MG63 (cell line): ENCODE measurements at regions not wholly inside any gene's neighbourhood (a gene's known extent, or its start where the extent isn't known, plus 50 kb on each side); places are given as distances from the start of the nearest gene placed in this dataset.

Source experiments
- DNase-seq: peaks from one replicate; pipeline ENCODE4 v3.0.0-alpha.2; 2020
- H3K27me3 ChIP-seq: fragments of 250-450 bp; sonication (Bioruptor Pico); 2 replicates; pipeline ENCODE4 v1.5.1; 2020; ENCODE audit warnings: mild to moderate bottlenecking, moderate library complexity
- H3K36me3 ChIP-seq: fragments of 250-450 bp; sonication (Bioruptor Pico); 2 replicates; pipeline ENCODE4 v1.5.1; 2020; ENCODE audit warnings: mild to moderate bottlenecking, moderate library complexity
- H3K4me3 ChIP-seq: fragments of 250-450 bp; sonication (Bioruptor Pico); 2 replicates; pipeline ENCODE4 v1.5.1; 2020; ENCODE audit warnings: mild to moderate bottlenecking, moderate library complexity
- H3K9me3 ChIP-seq: fragments of 250-450 bp; sonication (Bioruptor Pico); 2 replicates; pipeline ENCODE4 v1.5.1; 2020; ENCODE audit warnings: mild to moderate bottlenecking, moderate library complexity

- no peaks in the 10 kb centered on the region for H3K27me3 ChIP-seq
- H3K36me3 ChIP-seq, result no peaks in the 10 kb centered on the region
- DNase-seq, result no peak
- H3K9me3 ChIP-seq, result no peaks in the 10 kb centered on the region
- H3K4me3 ChIP-seq, result no peak overlapping the region
Measured at GRCh38 chr3:31358473-31359070, 174.2 kb upstream of the STT3B start.

GRCh38 chr3:31361371-31362273, 171.1 kb upstream of the STT3B start:
- Histone ChIP-seq H3K36me3 (no peaks in the 10 kb centered on the region), H3K27me3 (no peaks in the 10 kb centered on the region), H3K4me3 (no peak overlapping the region), H3K9me3 (no peaks in the 10 kb centered on the region)
- DNase-seq, result peak; percentile 11

- H3K27me3 ChIP-seq, result no peaks in the 10 kb centered on the region
- DNase-seq, result no peak
Measured at GRCh38 chr3:31364188-31364587, 168.5 kb upstream of the STT3B start.

GRCh38 chr3:31364711-31365110, 168.0 kb upstream of the STT3B start:
- H3K36me3 ChIP-seq, result no peaks in the 10 kb centered on the region
- no peaks in the 10 kb centered on the region for H3K9me3 ChIP-seq
- no peaks in the 10 kb centered on the region for H3K27me3 ChIP-seq
- DNase-seq, result no peak
- no peak overlapping the region for H3K4me3 ChIP-seq

More at GRCh38 chr3:31364188-31364587, 168.5 kb upstream of the STT3B start:
- Histone ChIP-seq H3K4me3 (no peak overlapping the region), H3K9me3 (no peaks in the 10 kb centered on the region), H3K36me3 (no peaks in the 10 kb centered on the region)

- H3K9me3 ChIP-seq, result no peaks in the 10 kb centered on the region
- H3K27me3 ChIP-seq, result no peaks in the 10 kb centered on the region
- no peaks in the 10 kb centered on the region for H3K36me3 ChIP-seq
- no peak for DNase-seq
- H3K4me3 ChIP-seq, result no peak overlapping the region
Measured at GRCh38 chr3:31367518-31367917, 165.2 kb upstream of the STT3B start.

- DNase-seq, result no peak
- no peaks in the 10 kb centered on the region for H3K27me3 ChIP-seq
- H3K9me3 ChIP-seq, result no peaks in the 10 kb centered on the region
- no peak overlapping the region for H3K4me3 ChIP-seq
- H3K36me3 ChIP-seq, result no peaks in the 10 kb centered on the region
Measured at GRCh38 chr3:31369637-31370379, 162.9 kb upstream of the STT3B start.

- no peaks in the 10 kb centered on the region for H3K9me3 ChIP-seq
- no peak overlapping the region for H3K4me3 ChIP-seq
- H3K27me3 ChIP-seq, result no peaks in the 10 kb centered on the region
- no peaks in the 10 kb centered on the region for H3K36me3 ChIP-seq
- no peak for DNase-seq
Measured at GRCh38 chr3:31370380-31370666, 162.4 kb upstream of the STT3B start.

- no peaks in the 10 kb centered on the region for H3K27me3 ChIP-seq
- DNase-seq, result no peak
- H3K36me3 ChIP-seq, result no peaks in the 10 kb centered on the region
- H3K9me3 ChIP-seq, result no peaks in the 10 kb centered on the region
- no peak overlapping the region for H3K4me3 ChIP-seq
Measured at GRCh38 chr3:31370681-31371080, 162.0 kb upstream of the STT3B start.

- Histone ChIP-seq H3K36me3 (no peaks in the 10 kb centered on the region), H3K4me3 (no peak overlapping the region), H3K27me3 (no peaks in the 10 kb centered on the region), H3K9me3 (no peaks in the 10 kb centered on the region)
- DNase-seq, result no peak
Measured at GRCh38 chr3:31371484-31372177, 161.1 kb upstream of the STT3B start.

GRCh38 chr3:31373681-31374080, 159.0 kb upstream of the STT3B start:
- no peaks in the 10 kb centered on the region for H3K36me3 ChIP-seq
- DNase-seq, result no peak
- H3K9me3 ChIP-seq, result no peaks in the 10 kb centered on the region
- no peak overlapping the region for H3K4me3 ChIP-seq
- H3K27me3 ChIP-seq, result no peaks in the 10 kb centered on the region

GRCh38 chr3:31377045-31377642, 155.6 kb upstream of the STT3B start:
- Histone ChIP-seq H3K4me3 (no peak overlapping the region), H3K36me3 (no peaks in the 10 kb centered on the region), H3K27me3 (no peaks in the 10 kb centered on the region), H3K9me3 (no peaks in the 10 kb centered on the region)
- peak; percentile 29 for DNase-seq

- DNase-seq, result no peak
- no peaks in the 10 kb centered on the region for H3K27me3 ChIP-seq
- no peaks in the 10 kb centered on the region for H3K36me3 ChIP-seq
- H3K4me3 ChIP-seq, result no peak overlapping the region
- no peaks in the 10 kb centered on the region for H3K9me3 ChIP-seq
Measured at GRCh38 chr3:31378231-31378630, 154.5 kb upstream of the STT3B start.

- no peaks in the 10 kb centered on the region for H3K27me3 ChIP-seq
- H3K9me3 ChIP-seq, result no peaks in the 10 kb centered on the region
- no peak overlapping the region for H3K4me3 ChIP-seq
- DNase-seq, result no peak
- no peaks in the 10 kb centered on the region for H3K36me3 ChIP-seq
Measured at GRCh38 chr3:31379598-31379997, 153.1 kb upstream of the STT3B start.

GRCh38 chr3:31382856-31383255, 149.9 kb upstream of the STT3B start:
- Histone ChIP-seq H3K4me3 (no peak overlapping the region), H3K36me3 (no peaks in the 10 kb centered on the region), H3K9me3 (no peaks in the 10 kb centered on the region), H3K27me3 (no peaks in the 10 kb centered on the region)
- no peak for DNase-seq

- Histone ChIP-seq H3K36me3 (no peaks in the 10 kb centered on the region), H3K27me3 (no peaks in the 10 kb centered on the region), H3K4me3 (no peak overlapping the region), H3K9me3 (no peaks in the 10 kb centered on the region)
- DNase-seq, result no peak
Measured at GRCh38 chr3:31384117-31384516, 148.6 kb upstream of the STT3B start.

GRCh38 chr3:31389939-31390338, 142.8 kb upstream of the STT3B start:
- no peaks in the 10 kb centered on the region for H3K27me3 ChIP-seq
- no peak overlapping the region for H3K4me3 ChIP-seq
- no peaks in the 10 kb centered on the region for H3K36me3 ChIP-seq
- DNase-seq, result no peak
- no peaks in the 10 kb centered on the region for H3K9me3 ChIP-seq

- no peak for DNase-seq
- no peaks in the 10 kb centered on the region for H3K36me3 ChIP-seq
- H3K9me3 ChIP-seq, result no peaks in the 10 kb centered on the region
- no peaks in the 10 kb centered on the region for H3K27me3 ChIP-seq
- no peak overlapping the region for H3K4me3 ChIP-seq
Measured at GRCh38 chr3:31390466-31390865, 142.3 kb upstream of the STT3B start.
